EL (cell line): ENCODE measurements at regions not wholly inside any gene's neighbourhood (a gene's known extent, or its start where the extent isn't known, plus 50 kb on each side); places are given as distances from the start of the nearest gene placed in this dataset.
"Not testable (repeated sequence)": the region's sequence is repeated elsewhere in the genome, so short reads cannot be mapped to it uniquely, and the experiment has no call there.

Experiments used
- DNase-seq: peaks from one replicate; pipeline ENCODE4 v3.0.0-alpha.2; 2016

GRCh38 chr1:41980827-41981653 lies 62.3 kb upstream of the HIVEP3 start:
- peak; percentile 3 for DNase-seq

GRCh38 chr1:41978986-41979385 lies 60.3 kb upstream of the HIVEP3 start:
- no peak for DNase-seq

DNA sequence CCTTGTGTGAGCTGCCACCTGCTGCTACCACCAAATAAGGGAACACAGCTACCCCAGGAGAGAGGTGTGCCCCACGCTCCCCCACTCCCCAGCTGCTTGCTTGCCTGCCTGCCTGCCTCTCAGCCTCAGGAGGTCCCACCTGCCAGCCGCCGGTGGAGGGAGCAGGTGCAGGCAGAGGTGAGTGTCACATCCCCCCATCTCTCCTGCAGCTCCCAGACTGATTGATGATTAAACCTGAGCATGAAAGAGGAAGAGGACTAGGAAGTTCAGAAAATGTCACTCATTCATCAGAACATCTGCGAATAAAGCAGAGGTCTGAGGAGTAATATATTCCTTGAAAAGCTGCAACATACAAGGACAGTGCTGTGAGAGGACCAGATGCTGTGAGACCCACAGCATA lies 58.6 kb upstream of the HIVEP3 start:
- DNase-seq: no peak

DNA sequence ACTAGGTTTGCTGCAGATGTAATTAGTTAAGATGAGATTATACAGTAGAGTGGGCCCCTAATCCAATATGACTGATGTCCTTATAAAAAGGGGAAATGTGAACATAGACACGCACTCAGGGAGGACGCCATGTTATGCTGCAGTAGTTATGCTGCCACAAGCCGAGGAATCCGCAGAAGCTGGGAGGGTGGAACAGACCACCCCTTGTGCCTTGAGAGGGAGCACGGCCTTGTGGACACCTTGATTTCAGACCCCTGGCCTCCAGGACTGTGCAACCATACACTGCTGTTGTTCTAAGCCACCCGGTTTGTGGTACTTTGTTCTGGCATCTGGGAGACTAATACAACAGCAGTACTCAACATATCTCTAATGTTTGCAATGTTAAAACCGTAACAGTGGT lies 57.9 kb upstream of the HIVEP3 start:
- DNase-seq: no peak

- DNase-seq: no peak
These were observed 57.3 kb upstream of the HIVEP3 start for GRCh38 chr1:41975850-41976569.

GRCh38 chr1:41975121-41975520 lies 56.4 kb upstream of the HIVEP3 start:
- no peak for DNase-seq

- not testable (repeated sequence) for DNase-seq
These were observed 49.8 kb upstream of the HIVEP3 start for GRCh38 chr1:41968557-41968956.
